ENCODE measurements at regions not wholly inside any gene's neighbourhood (a gene's known extent, or its start where the extent isn't known, plus 50 kb on each side); places are given as distances from the start of the nearest gene placed in this dataset.

GRCh38 chr6:145305670-145306069 is 429.6 kb downstream of the EPM2A start:
- DNase-seq, result no peak

GRCh38 chr6:145306489-145306888 is 428.8 kb downstream of the EPM2A start:
- DNase-seq, result no peak

- no peak for DNase-seq
Measured at GRCh38 chr6:145309842-145310535, 425.3 kb downstream of the EPM2A start.

DNA sequence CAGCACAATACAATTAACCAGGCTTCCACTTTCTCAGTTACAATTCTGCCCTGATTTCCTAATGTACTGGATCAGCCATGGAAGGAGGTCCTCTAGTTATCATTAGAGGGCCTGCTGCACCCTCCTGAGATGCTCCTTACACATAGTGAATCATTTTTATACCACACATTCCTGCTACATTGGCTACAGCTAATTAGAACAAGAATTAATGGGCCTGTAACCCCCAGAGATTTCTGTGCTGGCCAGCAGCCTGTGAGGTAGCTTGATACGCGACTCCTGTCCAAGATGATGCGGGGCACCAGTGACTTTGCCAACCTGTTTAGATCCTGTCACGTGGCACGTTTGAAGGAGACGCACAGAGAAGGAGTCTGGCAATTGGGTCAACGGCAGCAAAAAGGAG is 422.8 kb downstream of the EPM2A start:
- no peak for DNase-seq

DNA sequence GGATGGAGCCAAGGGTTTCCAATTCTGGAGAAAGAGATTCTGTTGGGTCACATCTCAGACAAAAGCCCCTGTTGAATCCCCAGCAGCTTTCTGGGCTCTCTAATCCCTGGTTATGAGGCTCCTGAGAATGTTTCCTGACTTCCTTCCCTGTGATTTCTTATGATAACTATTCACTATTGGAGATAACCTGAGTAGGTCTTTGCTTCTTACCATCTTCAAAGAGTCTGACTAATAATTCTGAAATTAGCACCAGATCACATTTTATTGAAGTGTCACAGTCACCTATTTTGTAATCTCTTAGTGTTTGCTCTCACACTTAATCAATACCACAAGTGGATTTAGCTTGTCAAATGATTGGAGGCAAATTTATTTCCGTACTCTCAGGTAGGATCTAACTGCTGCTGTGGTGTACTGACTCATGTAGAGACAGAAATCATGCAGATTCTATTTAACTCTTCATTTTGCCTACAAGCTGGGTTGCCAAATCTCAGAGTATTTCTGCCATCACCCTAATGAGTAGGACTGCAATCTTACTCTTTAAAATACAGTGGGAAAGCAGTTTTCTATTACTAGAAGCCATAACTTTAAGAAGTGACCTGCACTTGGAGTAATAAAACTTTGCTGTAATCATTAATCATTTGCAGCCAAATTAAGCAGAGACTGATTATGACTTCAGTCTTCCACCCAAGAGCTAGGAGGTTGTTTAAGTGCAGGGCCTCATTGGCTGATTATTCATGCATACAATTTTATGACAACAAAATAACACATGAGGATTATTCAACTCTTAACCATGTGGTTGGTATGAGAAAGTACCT is 422.1 kb downstream of the EPM2A start:
- no peak for DNase-seq

DNA sequence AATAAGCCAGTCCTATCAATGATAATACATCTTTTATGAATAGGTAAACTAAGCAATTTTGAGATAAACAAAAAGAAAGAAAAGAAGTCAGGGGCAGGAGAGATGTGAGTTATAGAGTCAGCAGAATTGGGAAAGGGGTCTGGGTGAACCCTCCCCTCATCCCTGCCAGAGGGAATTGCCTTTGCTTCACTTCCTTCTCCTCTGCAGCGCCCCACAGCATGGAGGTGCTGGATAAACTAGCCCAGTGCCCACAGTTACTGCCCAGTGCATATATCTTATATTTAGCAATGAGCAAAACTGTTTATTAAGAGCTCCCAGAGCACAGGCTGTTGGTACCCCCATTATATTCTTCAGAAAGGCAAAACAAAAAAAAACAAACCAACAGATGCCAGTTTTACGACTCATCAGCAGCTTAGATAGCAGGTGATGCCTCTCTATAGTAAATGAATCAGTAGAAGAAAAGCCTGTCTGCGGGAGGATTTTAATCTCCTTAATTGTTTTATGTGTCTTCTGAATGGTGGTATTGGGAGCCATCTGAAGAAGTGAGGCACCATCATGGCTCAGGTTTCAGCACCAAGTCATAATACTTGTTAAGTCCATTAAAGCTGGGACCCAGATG is 419.2 kb downstream of the EPM2A start:
- no peak for DNase-seq

- no peak for DNase-seq
Measured at GRCh38 chr6:145318952-145319351, 416.4 kb downstream of the EPM2A start.

DNA sequence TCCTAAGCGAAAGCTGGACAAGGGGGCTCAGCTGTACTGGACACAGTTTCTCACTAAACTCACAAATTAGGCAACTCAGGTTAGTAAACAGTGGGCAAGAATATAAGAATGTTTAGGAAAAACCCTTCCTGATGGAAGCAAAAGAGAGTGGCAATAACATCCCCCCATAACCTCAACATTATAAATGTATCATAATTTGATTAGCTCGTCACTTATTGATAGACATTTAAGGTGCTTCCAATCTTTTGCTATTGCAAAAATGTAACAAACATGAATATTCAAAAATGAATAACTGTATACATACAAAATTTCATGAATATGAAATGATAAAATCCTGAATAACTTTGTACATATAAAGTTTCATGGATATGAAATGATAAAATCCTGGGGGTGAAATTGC is 415.7 kb downstream of the EPM2A start:
- no peak for DNase-seq

- DNase-seq, result no peak
Measured at GRCh38 chr6:145323646-145324045, 411.7 kb downstream of the EPM2A start.

- no peak for DNase-seq
Measured at GRCh38 chr6:145327586-145327985, 407.7 kb downstream of the EPM2A start.

- no peak for DNase-seq
Measured at GRCh38 chr6:145329257-145329656, 406.1 kb downstream of the EPM2A start.

DNA sequence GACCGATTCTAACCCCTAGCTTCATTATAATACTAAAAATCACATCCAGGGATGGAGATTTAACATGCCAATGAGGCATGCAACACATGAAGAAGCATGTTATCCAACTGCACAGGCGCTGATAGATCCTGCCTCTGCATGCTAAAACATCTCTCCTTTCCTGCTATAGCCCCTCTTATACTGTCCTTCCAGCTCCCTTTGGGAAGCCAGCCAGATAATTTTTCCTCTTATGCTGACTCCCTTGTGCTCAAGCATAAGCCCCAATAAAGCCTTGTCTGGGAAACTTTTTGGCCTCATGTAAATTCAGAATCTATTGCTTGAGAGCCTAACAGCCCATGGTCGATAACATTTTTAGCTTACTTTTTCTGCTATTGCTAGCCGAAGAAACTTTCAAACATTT is 404.3 kb downstream of the EPM2A start:
- no peak for DNase-seq

GRCh38 chr6:145332011-145332410 is 403.3 kb downstream of the EPM2A start:
- DNase-seq, result no peak

DNA sequence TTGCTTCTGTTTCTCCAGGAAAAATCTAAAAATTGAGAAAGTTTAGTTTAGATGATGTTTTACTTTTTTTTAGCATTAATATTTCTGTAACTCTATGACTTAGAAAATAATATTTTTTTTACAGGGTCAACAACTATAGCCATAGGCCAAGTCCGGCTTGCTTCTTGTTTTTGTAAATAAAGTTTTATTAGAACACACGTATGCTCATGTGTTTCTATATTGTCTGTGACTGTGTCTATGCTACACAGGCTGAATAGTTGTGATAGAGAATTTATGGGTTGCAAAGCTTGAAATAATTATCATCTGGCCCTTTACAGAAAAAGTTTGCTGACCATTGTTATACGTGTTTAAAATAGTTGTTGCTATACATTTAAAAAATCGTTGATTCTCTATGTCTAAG is 399.2 kb downstream of the EPM2A start:
- DNase-seq, result no peak

DNA sequence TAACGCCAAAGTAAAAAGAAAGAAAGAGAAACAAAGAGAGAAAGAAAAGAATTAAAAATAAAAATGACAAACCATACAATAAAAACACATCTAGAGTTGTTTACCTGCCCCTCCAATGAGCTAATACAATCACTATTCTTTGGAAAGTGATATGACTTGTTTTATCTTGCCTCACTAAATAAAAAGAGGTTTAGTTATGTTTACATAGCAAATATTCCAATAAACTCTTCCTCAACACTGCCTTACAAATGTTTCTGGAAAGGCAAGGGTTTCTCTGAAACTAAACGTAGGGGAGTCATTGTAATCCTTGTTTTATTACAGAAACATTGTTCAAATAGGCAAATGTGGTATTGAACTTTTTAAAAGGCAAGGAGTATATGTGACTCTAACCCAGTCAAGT is 396.2 kb downstream of the EPM2A start:
- DNase-seq, result no peak

- no peak for DNase-seq
Measured at GRCh38 chr6:145340256-145340655, 395.1 kb downstream of the EPM2A start.

DNA sequence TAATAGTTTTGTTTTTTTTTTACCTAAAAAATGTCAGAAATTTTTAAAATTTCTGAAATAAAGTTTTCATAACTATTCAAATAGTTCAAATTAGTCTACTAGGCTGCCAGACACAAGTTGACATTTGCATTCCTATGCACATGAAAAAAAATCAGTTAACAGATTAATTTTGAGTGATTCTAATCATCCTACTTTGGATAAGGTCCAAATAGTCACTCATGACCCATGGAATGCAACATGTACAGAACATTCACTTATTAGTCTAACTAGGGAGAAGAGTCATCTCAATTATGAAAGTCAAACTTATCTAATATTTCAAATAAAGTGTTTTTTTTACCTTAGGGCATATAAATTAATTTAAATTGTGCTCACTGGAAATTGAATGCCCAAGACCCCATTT is 390.2 kb downstream of the EPM2A start:
- DNase-seq, result no peak

- no peak for DNase-seq
Measured at GRCh38 chr6:145347216-145347615, 388.1 kb downstream of the EPM2A start.

DNA sequence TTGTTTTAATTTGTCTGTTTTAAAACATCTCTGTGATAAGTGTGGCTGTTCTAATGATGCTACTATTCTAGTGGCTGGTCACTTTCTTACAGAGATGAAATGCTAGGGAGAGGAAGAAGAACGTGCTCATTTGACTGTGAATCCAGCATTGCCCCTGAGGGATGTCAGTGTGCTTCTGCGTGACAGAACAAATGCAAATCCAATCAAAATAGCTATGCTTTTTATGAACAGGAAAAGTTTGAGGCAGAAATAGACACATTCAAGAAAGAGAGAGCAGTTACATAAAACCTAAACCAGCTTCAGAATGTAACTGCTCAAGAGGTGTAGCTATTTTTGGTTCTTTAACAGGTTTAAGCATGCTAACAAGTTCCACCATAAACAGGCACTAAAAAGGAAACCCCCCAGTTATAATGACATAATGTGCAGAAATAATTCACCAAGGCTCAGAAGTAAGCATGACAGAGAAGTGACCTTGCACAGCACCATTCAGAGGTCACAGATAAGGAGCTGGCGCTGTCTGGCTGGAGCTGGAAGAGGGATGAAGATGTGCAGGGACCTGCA is 385.3 kb downstream of the EPM2A start:
- DNase-seq, result no peak

GRCh38 chr6:145350928-145351327 is 384.4 kb downstream of the EPM2A start:
- DNase-seq, result no peak

- no peak for DNase-seq
Measured at GRCh38 chr6:145352382-145353080, 382.8 kb downstream of the EPM2A start.

DNA sequence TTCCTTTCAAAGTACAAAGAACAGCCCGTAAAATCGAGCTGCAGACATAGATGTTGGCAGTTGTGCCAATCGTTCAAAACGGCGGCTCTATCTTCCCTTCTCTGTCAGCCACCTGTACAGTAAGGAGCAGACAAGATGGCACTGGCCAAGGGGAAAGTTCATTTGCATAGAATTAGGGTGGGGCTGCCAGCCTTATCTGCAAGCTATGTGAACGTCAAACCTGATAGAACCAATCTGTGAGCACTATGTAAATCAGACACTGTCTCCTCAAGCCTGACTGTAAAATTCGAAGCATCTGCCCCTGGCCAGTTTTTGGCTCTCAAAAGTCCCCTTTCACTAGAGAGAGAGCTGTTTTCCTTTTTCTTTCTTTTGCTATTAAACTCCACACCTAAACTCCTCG is 374.5 kb downstream of the EPM2A start:
- no peak for DNase-seq

- no peak for DNase-seq
Measured at GRCh38 chr6:145367149-145367548, 368.2 kb downstream of the EPM2A start.

All from stimulated activated CD4-positive, alpha-beta T cell treated with anti-CD3 and anti-CD28 coated beads, Interleukin-12 subunit alpha, Interleukin-12 subunit beta, amount 100 ng/mL, for 4 hours (primary cell).